ENCODE measurements at regions not wholly inside any gene's neighbourhood (a gene's known extent, or its start where the extent isn't known, plus 50 kb on each side); places are given as distances from the start of the nearest gene placed in this dataset.
A peak's percentile ranks its signal among the peaks of the same experiment; 100 is the strongest.

GRCh38 chr2:234673961-234674759 lies 177.3 kb upstream of the ARL4C start:
- DNase-seq = no peak

- DNase-seq = no peak
These were observed 176.6 kb upstream of the ARL4C start for GRCh38 chr2:234673501-234673900.

- DNase-seq = no peak
These were observed 175.7 kb upstream of the ARL4C start for GRCh38 chr2:234672498-234673150.

GRCh38 chr2:234671716-234672115 lies 174.8 kb upstream of the ARL4C start:
- no peak for DNase-seq

- DNase-seq = no peak
These were observed 174.3 kb upstream of the ARL4C start for GRCh38 chr2:234671231-234671630.

GRCh38 chr2:234670806-234671205 lies 173.9 kb upstream of the ARL4C start:
- DNase-seq = no peak

- no peak for DNase-seq
These were observed 173.2 kb upstream of the ARL4C start for GRCh38 chr2:234670052-234670451.

- DNase-seq = no peak
These were observed 172.7 kb upstream of the ARL4C start for GRCh38 chr2:234669621-234670020.

GRCh38 chr2:234669001-234669400 lies 172.1 kb upstream of the ARL4C start:
- DNase-seq = no peak

GRCh38 chr2:234666911-234667310 lies 170.0 kb upstream of the ARL4C start:
- DNase-seq = no peak

- no peak for DNase-seq
These were observed 168.4 kb upstream of the ARL4C start for GRCh38 chr2:234665304-234665703.

- DNase-seq = no peak
These were observed 165.0 kb upstream of the ARL4C start for GRCh38 chr2:234661849-234662248.

GRCh38 chr2:234661175-234661574 lies 164.3 kb upstream of the ARL4C start:
- no peak for DNase-seq

- DNase-seq = no peak
These were observed 158.8 kb upstream of the ARL4C start for GRCh38 chr2:234655706-234656105.

- DNase-seq = no peak
These were observed 154.0 kb upstream of the ARL4C start for GRCh38 chr2:234650911-234651310.

- DNase-seq = no peak
These were observed 153.1 kb upstream of the ARL4C start for GRCh38 chr2:234649951-234650350.

GRCh38 chr2:234643407-234643806 lies 146.5 kb upstream of the ARL4C start:
- no peak for DNase-seq

- no peak for DNase-seq
These were observed 144.2 kb upstream of the ARL4C start for GRCh38 chr2:234641086-234641485.

- no peak for DNase-seq
These were observed 143.8 kb upstream of the ARL4C start for GRCh38 chr2:234640657-234641056.

GRCh38 chr2:234638966-234639365 lies 142.1 kb upstream of the ARL4C start:
- DNase-seq = no peak

GRCh38 chr2:234635284-234635683 lies 138.4 kb upstream of the ARL4C start:
- no peak for DNase-seq

- DNase-seq = peak; percentile 88
These were observed 136.8 kb upstream of the ARL4C start for GRCh38 chr2:234633581-234634230.

- no peak for DNase-seq
These were observed 135.9 kb upstream of the ARL4C start for GRCh38 chr2:234632527-234633391.
